IPS-18c (cell line): ENCODE measurements at regions not wholly inside any gene's neighbourhood (a gene's known extent, or its start where the extent isn't known, plus 50 kb on each side); places are given as distances from the start of the nearest gene placed in this dataset.

Experiments used
- H3K4me3 ChIP-seq: 2 replicates; pipeline ENCODE4 v1.7.0; 2013; ENCODE audit warnings: low read depth, mild to moderate bottlenecking, low read length, moderate library complexity; ENCODE audit not compliant: insufficient read depth
- H3K9me3 ChIP-seq: one replicate; pipeline ENCODE4 v1.6.1; 2013; ENCODE audit warnings: mild to moderate bottlenecking, low read length, moderate library complexity; ENCODE audit not compliant: control insufficient read depth, insufficient read depth

DNA sequence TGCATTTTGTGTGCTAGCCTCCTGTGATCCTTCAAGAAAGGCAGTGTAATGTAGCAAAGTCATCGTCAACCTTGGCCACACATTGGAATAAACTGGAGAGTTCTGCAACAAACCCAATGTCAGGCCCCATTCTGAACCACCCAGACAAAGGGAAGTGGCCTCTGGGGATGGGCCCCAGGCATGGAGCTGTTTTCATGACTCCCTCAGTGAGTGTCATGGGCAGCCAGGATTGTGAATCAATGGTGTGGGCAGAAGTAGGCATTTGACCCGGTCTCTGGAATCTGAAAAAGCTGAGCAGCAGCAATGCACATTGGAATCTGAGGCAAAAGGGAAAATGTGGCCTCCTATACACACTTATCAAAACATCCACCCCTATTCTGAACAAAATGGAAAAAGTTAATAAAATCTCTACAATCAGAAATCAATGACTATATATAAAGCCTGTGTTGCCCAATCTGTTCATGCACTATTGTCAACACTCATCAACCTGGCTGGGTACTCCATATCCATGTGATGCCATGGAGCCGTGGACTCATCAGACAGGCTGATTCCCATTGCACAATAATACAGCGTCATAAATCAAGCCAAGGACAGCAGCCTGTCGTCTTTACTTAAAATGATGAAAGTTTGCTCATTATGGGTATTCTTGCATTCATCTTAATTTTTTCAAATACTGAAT lies 134.9 kb upstream of the STMND1 start:
- no peaks in the 10 kb centered on the region for H3K9me3 ChIP-seq

DNA sequence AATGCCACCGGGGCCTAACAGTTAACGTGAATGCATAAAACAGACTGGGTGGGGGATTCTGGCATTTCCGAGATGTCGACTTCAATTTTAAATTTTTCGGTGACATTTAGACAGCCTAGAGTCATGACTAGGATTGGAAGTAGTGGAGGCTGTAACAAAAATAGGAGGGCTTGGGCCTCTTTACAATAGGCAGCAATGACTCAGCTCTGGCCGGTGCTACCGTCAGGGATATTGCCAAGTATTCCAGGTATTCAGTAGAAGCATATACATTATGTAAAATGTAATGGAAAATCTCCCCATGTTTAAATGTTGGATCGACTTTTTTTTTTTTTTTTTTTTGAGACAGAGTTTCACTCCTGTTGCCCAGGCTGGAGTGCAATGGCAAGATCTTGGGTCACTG lies 136.2 kb upstream of the STMND1 start:
- H3K9me3 ChIP-seq, result no peaks in the 10 kb centered on the region
- no peak overlapping the region for H3K4me3 ChIP-seq

More for the DNA sequence above, 134.9 kb upstream of the STMND1 start:
- H3K4me3 ChIP-seq, result no peak overlapping the region

DNA sequence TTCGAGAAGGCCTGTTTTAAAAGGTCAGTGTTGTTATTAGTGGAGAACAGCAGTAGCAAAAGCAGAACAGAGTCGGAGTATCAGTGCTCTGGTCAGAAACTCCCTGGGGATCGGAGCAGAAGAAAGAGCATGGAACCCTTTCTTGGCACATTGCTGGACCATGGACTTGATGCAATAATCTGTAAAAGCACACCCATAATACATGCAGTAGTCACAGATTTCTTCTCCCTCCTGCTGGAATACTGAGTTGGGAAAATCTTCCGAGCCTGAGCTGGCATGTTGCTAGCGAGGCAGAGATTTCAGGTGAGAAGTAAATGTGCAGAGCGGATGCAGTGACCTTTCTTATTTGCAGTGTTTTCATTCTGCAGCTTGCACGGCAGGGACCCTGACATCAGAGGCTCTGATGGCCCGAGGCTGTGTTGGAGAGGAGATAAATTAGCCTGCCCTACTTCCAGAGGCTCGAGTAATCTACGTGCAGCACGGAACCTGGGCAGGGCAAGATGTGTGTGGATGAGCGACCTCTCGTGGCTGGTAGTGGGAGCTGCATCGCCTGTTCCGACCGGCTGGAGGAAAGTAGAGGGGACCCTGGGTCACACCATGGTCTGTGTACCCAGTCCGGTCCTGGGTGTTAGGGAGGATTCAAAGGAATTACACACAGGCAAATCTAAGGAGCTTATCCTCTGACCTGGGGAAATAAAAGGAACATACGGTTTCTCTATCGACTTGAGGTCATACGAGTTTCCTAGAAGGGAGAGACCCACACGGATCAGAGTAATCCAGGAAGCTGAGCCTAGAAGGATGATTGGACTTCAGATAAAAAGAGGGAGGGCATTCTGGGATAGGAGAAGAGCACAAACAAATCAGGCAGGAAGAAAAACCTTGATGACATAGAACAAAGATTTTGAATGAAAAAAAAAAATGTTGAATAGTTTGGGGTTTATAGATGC lies 137.0 kb upstream of the STMND1 start:
- Histone ChIP-seq H3K4me3 (no peak overlapping the region), H3K9me3 (no peaks in the 10 kb centered on the region)

DNA sequence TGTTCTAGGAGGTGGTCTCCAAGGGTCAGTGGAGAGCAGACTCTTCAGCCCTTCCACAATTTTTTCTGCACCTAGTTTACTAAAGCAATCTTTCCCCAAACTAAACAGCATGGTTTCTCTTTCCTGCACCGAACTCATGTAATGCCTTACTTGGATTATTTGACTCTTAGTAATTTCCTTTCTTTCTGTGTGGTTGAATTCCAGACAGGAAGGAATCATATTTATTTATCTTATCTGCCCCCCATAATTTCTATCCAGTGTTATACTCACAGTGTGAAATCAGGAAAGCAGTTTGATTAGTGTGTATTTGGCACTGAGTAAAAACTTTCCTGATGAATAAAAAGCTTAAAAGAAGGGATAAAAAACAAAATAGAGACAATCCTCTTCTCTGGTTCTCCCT lies 140.3 kb upstream of the STMND1 start:
- Histone ChIP-seq H3K9me3 (no peaks in the 10 kb centered on the region), H3K4me3 (no peak overlapping the region)

DNA sequence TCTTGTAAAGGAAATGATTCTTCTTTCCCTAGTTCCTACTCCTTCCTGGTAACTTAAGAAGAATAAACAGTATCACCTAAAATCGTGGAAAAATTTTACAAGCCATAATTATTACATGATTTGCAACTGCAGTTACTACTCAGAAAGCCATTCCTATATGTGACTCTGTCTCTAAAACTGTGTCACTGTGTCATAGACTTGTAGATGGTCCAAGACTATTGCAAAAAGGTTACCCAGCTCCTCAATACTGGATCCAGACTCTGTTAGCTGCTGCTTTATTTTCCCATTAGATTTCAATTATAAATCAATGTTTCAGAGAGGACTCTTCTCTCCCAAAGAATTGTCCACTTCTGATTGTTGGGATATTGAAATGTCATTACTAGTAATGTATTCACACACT lies 142.1 kb upstream of the STMND1 start:
- no peaks in the 10 kb centered on the region for H3K9me3 ChIP-seq
- no peak overlapping the region for H3K4me3 ChIP-seq

DNA sequence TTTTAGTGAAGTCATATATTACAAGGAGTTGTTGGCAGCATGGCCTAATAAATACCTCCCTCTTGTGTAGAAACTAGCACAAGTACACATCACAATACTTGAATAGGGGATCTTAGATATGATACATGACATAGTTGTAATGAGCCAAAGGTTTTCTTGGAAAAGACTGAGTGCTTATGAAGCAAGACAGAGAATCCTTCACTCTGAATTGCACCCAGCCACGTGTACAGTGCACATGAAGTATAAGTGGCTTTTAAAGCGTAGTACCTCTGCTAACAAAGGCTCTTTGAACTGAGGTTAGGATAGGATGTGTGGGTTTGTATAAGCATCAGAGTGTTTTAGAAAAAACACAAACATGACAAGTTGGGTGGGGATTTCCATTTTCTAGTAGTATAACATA lies 145.5 kb upstream of the STMND1 start:
- Histone ChIP-seq H3K9me3 (no peaks in the 10 kb centered on the region), H3K4me3 (no peak overlapping the region)

DNA sequence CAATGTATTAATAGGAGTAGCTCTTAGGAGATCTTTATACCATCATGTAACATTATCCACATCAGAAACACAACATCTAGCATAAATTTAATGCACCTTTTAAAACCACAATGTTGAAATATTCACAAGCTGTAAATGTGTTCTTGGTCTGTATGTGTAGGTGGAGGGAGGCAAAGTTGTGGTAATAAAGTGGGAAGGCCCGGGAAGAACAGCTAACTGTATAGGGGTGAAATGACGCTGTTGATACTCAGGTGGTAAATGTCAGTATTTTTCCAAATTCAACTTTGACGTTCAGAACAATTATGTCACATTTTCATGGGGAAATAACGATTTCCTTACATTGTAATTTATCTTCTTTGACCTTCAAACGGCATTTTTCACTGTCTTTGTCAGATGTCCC lies 146.0 kb upstream of the STMND1 start:
- no peak overlapping the region for H3K4me3 ChIP-seq

DNA sequence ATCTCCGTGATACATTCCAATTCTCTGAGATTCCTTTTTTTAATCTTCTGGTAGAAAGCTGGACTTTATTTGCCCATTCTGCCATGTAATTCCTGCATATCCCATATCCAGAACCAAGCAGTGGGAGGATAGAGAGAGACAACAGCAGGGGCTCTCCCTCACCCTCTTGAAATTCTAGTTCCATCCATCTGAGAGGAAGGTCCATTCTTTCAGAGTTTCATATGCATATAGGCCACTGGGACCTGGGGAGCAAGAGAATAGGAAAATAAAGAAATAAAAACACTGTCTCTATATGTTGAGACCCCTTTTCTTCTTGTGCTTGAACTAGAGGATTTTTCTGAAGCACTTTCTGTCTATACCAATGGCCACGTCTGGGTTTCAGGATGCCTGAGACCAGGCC lies 147.9 kb upstream of the STMND1 start:
- Histone ChIP-seq H3K4me3 (no peak overlapping the region), H3K9me3 (no peaks in the 10 kb centered on the region)

More for the DNA sequence above, 146.0 kb upstream of the STMND1 start:
- no peaks in the 10 kb centered on the region for H3K9me3 ChIP-seq

DNA sequence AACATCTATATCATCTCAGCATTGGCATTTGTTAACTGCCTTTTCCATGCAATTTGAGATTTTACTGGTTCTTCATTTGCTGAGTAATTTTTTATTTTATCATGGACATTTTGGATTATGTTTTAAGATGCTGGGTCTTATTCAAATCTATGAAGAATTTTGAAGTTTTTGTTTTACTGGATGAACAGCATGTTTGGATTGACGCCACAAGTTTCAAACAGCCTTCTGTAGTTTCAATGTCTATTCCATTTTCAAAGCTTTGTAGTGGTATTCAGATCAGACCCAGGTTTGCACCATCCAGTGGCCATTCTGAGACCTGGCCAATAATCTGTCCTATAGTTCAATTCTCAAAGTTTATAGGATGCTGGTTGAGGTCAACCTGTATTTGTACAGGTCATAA lies 148.4 kb upstream of the STMND1 start:
- no peak overlapping the region for H3K4me3 ChIP-seq
- H3K9me3 ChIP-seq, result no peaks in the 10 kb centered on the region

DNA sequence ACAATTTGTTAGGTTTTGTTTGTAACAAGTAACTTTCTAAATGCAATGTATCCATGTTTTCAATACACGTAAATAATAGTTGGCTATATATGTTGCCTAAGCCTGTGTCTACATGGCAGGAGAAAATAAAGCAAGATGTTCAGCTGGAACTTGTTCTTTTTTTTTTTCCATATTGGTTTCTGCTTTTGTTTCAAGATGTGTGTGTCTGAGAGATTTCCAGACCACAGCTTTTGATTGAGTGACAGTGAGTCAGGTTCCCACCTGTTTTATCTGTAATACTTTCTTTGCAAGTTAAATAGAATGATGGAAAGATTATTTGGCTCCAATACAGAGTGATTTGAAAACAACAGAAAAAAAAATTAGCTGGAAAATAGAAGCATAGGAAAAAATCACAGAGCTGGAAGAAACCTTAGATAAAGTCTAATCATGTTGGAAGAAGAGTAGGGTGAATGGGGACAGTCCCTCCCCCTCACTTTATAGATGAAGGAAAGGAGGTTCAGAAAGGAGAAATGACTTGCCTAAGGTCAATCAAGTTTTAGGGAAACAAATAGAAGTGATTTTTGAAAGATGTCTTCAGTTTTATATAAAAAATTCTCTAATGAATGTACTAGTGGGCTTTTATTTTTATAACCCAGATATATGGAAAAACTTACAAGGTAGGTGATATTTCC lies 150.9 kb upstream of the STMND1 start:
- Histone ChIP-seq H3K4me3 (no peak overlapping the region), H3K9me3 (no peaks in the 10 kb centered on the region)

DNA sequence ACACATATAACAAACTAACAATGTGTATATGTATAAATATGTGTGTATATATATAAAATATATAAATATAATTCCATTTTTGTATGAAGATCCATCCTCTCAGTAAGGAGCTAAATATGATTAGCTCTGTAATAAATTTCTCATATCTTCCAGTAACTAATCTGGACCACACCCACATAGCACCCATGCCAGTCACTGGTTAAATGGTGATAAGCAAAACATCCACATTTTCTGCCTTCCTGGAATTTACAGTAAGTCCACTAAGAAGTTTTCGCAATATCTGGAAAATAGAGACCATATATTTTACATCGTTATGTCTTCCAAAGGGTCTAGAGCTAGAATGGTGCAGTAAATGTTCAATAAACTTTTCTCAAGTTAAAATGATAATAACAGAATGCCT lies 151.5 kb upstream of the STMND1 start:
- Histone ChIP-seq H3K4me3 (no peak overlapping the region), H3K9me3 (no peaks in the 10 kb centered on the region)

DNA sequence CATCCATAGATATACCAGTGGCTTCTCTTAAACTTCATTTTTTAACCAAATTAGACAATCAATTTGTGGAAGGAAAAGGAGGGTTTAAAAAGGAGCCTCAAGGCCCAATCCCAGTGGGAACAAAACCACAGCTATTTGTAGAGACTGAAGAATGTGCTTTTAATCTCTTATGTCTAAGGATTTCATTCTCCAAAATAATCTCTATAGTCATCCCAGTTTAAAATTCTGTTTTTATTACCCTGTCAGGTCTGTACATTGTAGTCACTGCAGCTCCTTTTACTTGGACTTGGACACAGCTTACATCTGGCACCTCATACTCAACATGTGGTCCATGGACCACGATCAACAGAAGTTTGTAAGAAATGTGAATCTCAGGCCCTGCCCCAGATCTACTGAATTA lies 152.1 kb upstream of the STMND1 start:
- no peaks in the 10 kb centered on the region for H3K9me3 ChIP-seq
- H3K4me3 ChIP-seq, result no peak overlapping the region

DNA sequence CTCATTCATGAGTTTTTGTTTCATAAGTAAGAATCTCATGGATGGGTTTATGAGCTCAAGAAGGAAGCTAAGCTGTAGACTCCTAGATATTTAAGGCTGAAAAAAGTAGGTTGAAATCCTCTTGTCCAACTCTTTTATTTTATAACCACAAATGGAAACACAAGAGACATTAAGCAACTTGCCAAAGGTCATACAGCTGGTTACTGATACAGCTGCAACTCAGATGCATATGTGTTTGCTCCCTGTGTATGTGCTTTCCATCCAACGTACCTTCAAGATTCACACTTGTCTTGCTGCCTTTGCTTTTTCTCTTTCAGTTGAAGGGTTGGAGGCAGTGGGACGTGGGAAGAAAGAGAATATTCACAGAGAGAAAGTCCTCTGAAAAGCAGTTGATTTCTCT lies 153.5 kb upstream of the STMND1 start:
- Histone ChIP-seq H3K4me3 (no peak overlapping the region), H3K9me3 (no peaks in the 10 kb centered on the region)

DNA sequence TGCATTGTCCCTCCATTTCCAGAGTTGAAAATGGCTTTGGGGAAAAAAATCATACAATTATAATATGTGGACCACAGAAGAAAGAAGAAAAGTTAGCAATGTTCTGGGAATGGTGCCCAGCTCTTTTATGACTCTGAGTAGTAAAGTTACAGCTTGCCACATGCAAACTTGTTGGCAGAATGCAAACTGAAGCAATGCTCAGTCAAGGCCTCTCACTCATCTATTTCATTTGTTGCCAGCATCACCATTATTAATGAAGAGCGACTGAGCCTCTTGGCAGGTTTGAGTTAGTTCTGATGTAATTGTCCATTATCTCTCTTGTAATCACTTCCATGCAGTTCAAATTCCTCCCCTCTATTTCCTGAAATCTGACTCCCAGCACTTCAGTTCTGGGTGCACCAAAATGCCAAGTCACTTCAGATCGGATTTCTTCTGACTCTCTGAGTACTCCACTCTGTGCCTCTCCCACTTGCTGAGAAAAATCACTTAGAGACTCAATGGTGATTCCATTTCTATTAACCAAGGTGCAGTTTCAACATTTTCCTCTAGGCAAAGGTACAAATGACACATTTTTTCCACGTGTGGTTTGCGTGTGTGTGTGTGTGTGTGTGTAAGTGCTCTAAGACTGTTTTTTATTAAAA lies 154.4 kb upstream of the STMND1 start:
- H3K9me3 ChIP-seq, result no peaks in the 10 kb centered on the region
- no peak overlapping the region for H3K4me3 ChIP-seq

DNA sequence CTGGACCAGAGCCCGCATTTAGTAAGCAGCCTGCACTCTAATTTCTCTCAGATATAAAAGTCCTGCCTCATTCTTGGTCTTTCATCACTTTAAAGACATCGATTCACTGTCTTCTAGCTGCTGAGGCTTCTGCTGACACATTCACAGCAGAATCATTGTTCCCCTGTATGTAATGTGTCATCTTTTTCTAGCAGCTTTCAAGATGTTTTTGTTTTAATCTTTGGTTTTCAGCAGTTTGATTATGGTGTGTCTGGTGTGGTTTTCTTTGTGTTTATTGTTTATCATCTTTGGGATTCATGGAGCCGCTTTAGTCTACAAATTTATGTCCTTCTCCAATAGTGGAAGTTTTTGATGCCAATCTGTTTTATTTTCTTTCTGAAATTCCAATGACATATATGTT lies 157.3 kb upstream of the STMND1 start:
- H3K9me3 ChIP-seq, result no peaks in the 10 kb centered on the region

DNA sequence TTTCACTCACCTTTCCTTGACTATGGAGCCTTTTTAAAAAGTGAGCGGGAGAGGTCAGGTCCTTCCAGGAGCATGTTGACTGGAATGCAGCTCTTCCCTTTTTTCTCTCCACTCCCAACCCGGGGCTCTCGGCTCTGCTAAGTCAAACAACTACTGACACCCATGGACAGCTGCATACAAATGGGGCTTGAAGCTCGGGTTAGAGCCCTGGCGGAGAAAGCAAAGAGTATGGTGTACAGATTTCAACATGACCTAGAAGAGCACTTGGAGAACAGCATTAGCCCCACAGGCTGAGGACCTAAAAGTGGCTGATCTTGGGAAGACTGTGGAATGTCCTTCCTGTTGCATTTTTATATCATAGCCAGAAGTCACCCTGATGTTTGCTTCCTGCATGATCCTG lies 162.0 kb upstream of the STMND1 start:
- no peaks in the 10 kb centered on the region for H3K9me3 ChIP-seq
- H3K4me3 ChIP-seq, result no peak overlapping the region

More for the DNA sequence above, 157.3 kb upstream of the STMND1 start:
- no peak overlapping the region for H3K4me3 ChIP-seq

DNA sequence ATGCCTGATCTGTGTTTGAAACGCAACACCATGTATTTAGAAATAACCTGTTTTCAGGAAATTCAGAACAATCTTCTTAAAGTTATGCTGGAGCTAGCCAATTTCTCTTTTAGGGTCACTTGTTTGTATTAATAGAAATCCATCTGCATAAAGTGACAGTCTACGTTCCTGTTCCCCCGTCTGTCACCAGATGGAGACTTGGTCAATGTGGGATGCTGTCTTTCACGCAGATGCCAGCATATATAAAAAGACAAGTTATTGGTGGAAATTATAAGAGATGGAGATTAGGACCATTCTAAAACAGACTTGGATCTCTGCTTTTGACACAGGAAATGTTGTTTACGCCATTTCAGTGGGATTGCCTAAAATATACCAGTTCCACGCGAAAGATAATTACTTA lies 162.5 kb upstream of the STMND1 start:
- no peak overlapping the region for H3K4me3 ChIP-seq
- H3K9me3 ChIP-seq, result no peaks in the 10 kb centered on the region
